Panc1 (cell line): ENCODE measurements at regions not wholly inside any gene's neighbourhood (a gene's known extent, or its start where the extent isn't known, plus 50 kb on each side); places are given as distances from the start of the nearest gene placed in this dataset.
"Not testable (repeated sequence)": the region's sequence is repeated elsewhere in the genome, so short reads cannot be mapped to it uniquely, and the experiment has no call there.

Source experiments
- POLR2AphosphoS5 ChIP-seq: IDR thresholded peaks from 2 replicates; pipeline ENCODE4 v1.6.1; 2012; ENCODE audit warnings: mild to moderate bottlenecking, low read depth, low read length, moderate library complexity
- TF ChIP-seq, protein P1 (sequence below): fragments of 450-650 bp; IDR thresholded peaks from 2 replicates; pipeline ENCODE4 v1.5.1; 2017; ENCODE audit warnings: mild to moderate bottlenecking

GRCh38 chr14:105642486-105642885 is 116.1 kb downstream of the TMEM121 start:
- TF ChIP-seq POLR2AphosphoS5: not testable (repeated sequence)
- TF ChIP-seq, protein P1, sequence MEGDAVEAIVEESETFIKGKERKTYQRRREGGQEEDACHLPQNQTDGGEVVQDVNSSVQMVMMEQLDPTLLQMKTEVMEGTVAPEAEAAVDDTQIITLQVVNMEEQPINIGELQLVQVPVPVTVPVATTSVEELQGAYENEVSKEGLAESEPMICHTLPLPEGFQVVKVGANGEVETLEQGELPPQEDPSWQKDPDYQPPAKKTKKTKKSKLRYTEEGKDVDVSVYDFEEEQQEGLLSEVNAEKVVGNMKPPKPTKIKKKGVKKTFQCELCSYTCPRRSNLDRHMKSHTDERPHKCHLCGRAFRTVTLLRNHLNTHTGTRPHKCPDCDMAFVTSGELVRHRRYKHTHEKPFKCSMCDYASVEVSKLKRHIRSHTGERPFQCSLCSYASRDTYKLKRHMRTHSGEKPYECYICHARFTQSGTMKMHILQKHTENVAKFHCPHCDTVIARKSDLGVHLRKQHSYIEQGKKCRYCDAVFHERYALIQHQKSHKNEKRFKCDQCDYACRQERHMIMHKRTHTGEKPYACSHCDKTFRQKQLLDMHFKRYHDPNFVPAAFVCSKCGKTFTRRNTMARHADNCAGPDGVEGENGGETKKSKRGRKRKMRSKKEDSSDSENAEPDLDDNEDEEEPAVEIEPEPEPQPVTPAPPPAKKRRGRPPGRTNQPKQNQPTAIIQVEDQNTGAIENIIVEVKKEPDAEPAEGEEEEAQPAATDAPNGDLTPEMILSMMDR: not testable (repeated sequence)
